WTC11 (cell line): ENCODE measurements at regions not wholly inside any gene's neighbourhood (a gene's known extent, or its start where the extent isn't known, plus 50 kb on each side); places are given as distances from the start of the nearest gene placed in this dataset.

Experiments
- ATF1 ChIP-seq: sonication (generic); formaldehyde crosslinking; IDR thresholded peaks from 2 replicates; pipeline ENCODE4 v1.8.1; 2023; ENCODE audit warnings: mild to moderate bottlenecking, moderate library complexity, missing genetic modification reagents
- CBFB ChIP-seq: sonication (generic); formaldehyde crosslinking; IDR thresholded peaks from 2 replicates; pipeline ENCODE4 v1.8.1; 2022; ENCODE audit warnings: mild to moderate bottlenecking, low read depth, missing genetic modification reagents
- ETV6 ChIP-seq: sonication (generic); formaldehyde crosslinking; IDR thresholded peaks from 2 replicates; pipeline ENCODE4 v1.8.1; 2022; ENCODE audit warnings: mild to moderate bottlenecking, missing genetic modification reagents
- JUN ChIP-seq: sonication (generic); formaldehyde crosslinking; IDR thresholded peaks from 2 replicates; pipeline ENCODE4 v1.8.0; 2023; ENCODE audit warnings: mild to moderate bottlenecking, missing genetic modification reagents
- ZNF232 ChIP-seq: sonication (generic); formaldehyde crosslinking; IDR thresholded peaks from 2 replicates; pipeline ENCODE4 v1.8.0; 2022; ENCODE audit warnings: mild to moderate bottlenecking, missing genetic modification reagents
- TF ChIP-seq, protein P1 (sequence below): fragments of 200-600 bp; IDR thresholded peaks from 2 replicates; pipeline ENCODE4 v1.8.0; 2022; ENCODE audit warnings: antibody characterized with exemption
- TF ChIP-seq, protein P2 (sequence below): sonication (generic); formaldehyde crosslinking; IDR thresholded peaks from 2 replicates; pipeline ENCODE4 v1.8.1; 2022; ENCODE audit warnings: low read depth, missing genetic modification reagents, borderline replicate concordance
- TF ChIP-seq, protein P3 (sequence below): sonication (generic); formaldehyde crosslinking; IDR thresholded peaks from 2 replicates; pipeline ENCODE4 v1.8.0; 2023; ENCODE audit warnings: missing genetic modification reagents

DNA sequence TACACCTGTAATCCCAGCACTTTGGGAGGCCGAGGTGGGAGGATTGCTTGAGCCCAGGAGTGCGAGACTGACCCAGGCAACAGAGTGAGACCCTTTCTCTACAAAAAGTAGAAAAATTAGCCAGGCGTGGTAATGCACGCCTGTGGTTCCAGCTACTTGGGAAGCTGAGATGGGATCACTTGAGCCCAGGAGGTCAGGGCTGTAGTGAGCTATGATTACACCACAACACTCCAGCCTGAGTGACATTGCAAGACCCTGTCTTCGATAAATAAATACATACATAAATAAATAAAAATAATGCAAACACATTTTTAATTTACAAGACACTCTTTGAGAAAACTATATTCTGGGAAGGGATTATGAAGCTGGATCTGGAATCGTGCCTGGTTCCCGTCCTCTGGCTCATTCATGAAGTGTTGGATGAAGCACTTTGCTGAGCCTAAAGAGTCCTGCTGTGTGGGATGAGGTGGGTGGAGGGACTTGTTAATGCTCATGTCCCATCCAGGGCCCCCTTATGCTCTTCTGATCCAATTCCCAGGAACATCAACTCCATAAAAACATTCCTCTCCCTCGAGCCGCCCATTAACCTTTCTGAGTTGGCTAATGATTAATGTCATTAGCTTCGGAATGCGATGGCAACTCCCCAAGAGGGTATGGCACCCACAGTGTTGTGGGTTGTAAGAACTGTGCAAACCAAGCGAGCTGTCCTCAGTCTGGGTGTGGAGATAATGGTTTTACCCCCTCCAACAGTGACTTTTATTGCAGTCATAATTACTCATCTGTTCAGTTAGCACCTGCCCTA, 236.3 kb downstream of the BAMBI start:
- no peak for TF ChIP-seq ZNF232 (CRISPR knock-in tag)
- no peak for TF ChIP-seq JUN (CRISPR knock-in tag)
- TF ChIP-seq, protein P1, sequence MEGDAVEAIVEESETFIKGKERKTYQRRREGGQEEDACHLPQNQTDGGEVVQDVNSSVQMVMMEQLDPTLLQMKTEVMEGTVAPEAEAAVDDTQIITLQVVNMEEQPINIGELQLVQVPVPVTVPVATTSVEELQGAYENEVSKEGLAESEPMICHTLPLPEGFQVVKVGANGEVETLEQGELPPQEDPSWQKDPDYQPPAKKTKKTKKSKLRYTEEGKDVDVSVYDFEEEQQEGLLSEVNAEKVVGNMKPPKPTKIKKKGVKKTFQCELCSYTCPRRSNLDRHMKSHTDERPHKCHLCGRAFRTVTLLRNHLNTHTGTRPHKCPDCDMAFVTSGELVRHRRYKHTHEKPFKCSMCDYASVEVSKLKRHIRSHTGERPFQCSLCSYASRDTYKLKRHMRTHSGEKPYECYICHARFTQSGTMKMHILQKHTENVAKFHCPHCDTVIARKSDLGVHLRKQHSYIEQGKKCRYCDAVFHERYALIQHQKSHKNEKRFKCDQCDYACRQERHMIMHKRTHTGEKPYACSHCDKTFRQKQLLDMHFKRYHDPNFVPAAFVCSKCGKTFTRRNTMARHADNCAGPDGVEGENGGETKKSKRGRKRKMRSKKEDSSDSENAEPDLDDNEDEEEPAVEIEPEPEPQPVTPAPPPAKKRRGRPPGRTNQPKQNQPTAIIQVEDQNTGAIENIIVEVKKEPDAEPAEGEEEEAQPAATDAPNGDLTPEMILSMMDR = no peak
- no peak for TF ChIP-seq ATF1 (CRISPR knock-in tag)
- TF ChIP-seq, protein P2, sequence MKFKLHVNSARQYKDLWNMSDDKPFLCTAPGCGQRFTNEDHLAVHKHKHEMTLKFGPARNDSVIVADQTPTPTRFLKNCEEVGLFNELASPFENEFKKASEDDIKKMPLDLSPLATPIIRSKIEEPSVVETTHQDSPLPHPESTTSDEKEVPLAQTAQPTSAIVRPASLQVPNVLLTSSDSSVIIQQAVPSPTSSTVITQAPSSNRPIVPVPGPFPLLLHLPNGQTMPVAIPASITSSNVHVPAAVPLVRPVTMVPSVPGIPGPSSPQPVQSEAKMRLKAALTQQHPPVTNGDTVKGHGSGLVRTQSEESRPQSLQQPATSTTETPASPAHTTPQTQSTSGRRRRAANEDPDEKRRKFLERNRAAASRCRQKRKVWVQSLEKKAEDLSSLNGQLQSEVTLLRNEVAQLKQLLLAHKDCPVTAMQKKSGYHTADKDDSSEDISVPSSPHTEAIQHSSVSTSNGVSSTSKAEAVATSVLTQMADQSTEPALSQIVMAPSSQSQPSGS (CRISPR knock-in tag) = no peak
- TF ChIP-seq, protein P3, sequence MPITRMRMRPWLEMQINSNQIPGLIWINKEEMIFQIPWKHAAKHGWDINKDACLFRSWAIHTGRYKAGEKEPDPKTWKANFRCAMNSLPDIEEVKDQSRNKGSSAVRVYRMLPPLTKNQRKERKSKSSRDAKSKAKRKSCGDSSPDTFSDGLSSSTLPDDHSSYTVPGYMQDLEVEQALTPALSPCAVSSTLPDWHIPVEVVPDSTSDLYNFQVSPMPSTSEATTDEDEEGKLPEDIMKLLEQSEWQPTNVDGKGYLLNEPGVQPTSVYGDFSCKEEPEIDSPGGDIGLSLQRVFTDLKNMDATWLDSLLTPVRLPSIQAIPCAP (CRISPR knock-in tag) = no peak
- TF ChIP-seq ETV6 (CRISPR knock-in tag) = no peak
- TF ChIP-seq CBFB (CRISPR knock-in tag) = no peak
